IMR-90 (cell line): ENCODE measurements at regions not wholly inside any gene's neighbourhood (a gene's known extent, or its start where the extent isn't known, plus 50 kb on each side); places are given as distances from the start of the nearest gene placed in this dataset.

Experiments
- ATAC-seq: fragments of 200-7000 bp; cut with Tn5 transposase; 2 replicates; pipeline ENCODE4 v1.9.1; 2020; ENCODE audit warnings: low read depth, mild to moderate bottlenecking, moderate library complexity
- BruUV-seq: library from RNA; stranded (reverse); fragments of 400-500 nt; replicated peaks from 2 replicates; lab custom pipeline; 2021; lab: Mats Ljungman, UMichigan
- CTCF ChIA-PET: fragments of 300-600 bp; formaldehyde crosslinking; extraction: SDS; loops from one replicate; lab custom pipeline; 2021; ENCODE audit warnings: antibody characterized with exemption; lab: Yijun Ruan, JAX
- POLR2A ChIA-PET: fragments of 300-600 bp; sonication (Branson Sonifier 250); formaldehyde crosslinking; loops from one replicate; lab custom pipeline; 2022; ENCODE audit warnings: antibody characterized with exemption; ENCODE audit not compliant: unreplicated experiment; lab: Charles Lee
- DNase-seq: peaks from one replicate; pipeline ENCODE4 v3.0.0; 2013
- H2AFZ ChIP-seq: replicated peaks from 2 replicates; pipeline ENCODE3; 2013; ENCODE audit warnings: low read length, mild to moderate bottlenecking; ENCODE audit not compliant: poor library complexity
- H2AK5ac ChIP-seq: 2 replicates; pipeline ENCODE4 v1.6.1; 2013; ENCODE audit warnings: low read depth, low read length, inconsistent platforms
- H2AK9ac ChIP-seq: replicated peaks from 2 replicates; pipeline ENCODE3; 2013; ENCODE audit warnings: mild to moderate bottlenecking, low read depth, low read length, moderate library complexity; ENCODE audit not compliant: poor library complexity
- H2BK120ac ChIP-seq: 2 replicates; pipeline ENCODE4 v1.6.1; 2013; ENCODE audit warnings: low read depth, low read length, inconsistent platforms
- H2BK15ac ChIP-seq: 3 replicates; pipeline ENCODE4 v1.6.1; 2013; ENCODE audit warnings: low read depth, low read length, inconsistent platforms
- H2BK20ac ChIP-seq: 2 replicates; pipeline ENCODE4 v1.6.1; 2013; ENCODE audit warnings: low read depth, mild to moderate bottlenecking, inconsistent platforms, low read length, moderate library complexity
- H2BK5ac ChIP-seq: 2 replicates; pipeline ENCODE4 v1.6.1; 2013; ENCODE audit warnings: mild to moderate bottlenecking, low read depth, low read length, inconsistent platforms; ENCODE audit not compliant: poor library complexity, severe bottlenecking
- H3K14ac ChIP-seq: replicated peaks from 2 replicates; pipeline ENCODE4 v1.6.1; 2013; ENCODE audit warnings: low read depth, low read length, inconsistent platforms
- H3K18ac ChIP-seq: 2 replicates; pipeline ENCODE4 v1.6.1; 2013; ENCODE audit warnings: low read depth, low read length, control low read depth
- H3K23ac ChIP-seq: 2 replicates; pipeline ENCODE4 v1.6.1; 2013; ENCODE audit warnings: low read depth, low read length, inconsistent platforms
- H3K27ac ChIP-seq: 2 replicates; pipeline ENCODE4 v1.5.1; 2013; ENCODE audit warnings: mild to moderate bottlenecking, control low read depth, low read length; ENCODE audit not compliant: insufficient read depth
- H3K27me3 ChIP-seq: 2 replicates; pipeline ENCODE4 v1.6.1; 2013; ENCODE audit warnings: low read length; ENCODE audit not compliant: control insufficient read depth, insufficient read depth
- H3K36me3 ChIP-seq: 2 replicates; pipeline ENCODE4 v1.6.1; 2013; ENCODE audit warnings: low read length, mixed read lengths; ENCODE audit not compliant: control insufficient read depth, insufficient read depth
- H3K4ac ChIP-seq: 2 replicates; pipeline ENCODE4 v1.6.1; 2013; ENCODE audit warnings: low read depth, low read length, inconsistent platforms
- H3K4me1 ChIP-seq: 2 replicates; pipeline ENCODE4 v1.6.1; 2013; ENCODE audit warnings: low read length, mixed read lengths; ENCODE audit not compliant: control insufficient read depth, insufficient read depth
- H3K4me2 ChIP-seq: 2 replicates; pipeline ENCODE4 v1.6.1; 2013; ENCODE audit warnings: low read depth, mild to moderate bottlenecking, control low read depth, low read length, moderate library complexity
- H3K4me3 ChIP-seq: 2 replicates; pipeline ENCODE4 v1.5.1; 2013; ENCODE audit warnings: low read depth, mild to moderate bottlenecking, control low read depth, low read length, moderate library complexity; ENCODE audit not compliant: insufficient read depth
- H3K56ac ChIP-seq: 2 replicates; pipeline ENCODE4 v1.6.1; 2013; ENCODE audit warnings: low read length, inconsistent platforms; ENCODE audit not compliant: insufficient read depth; ENCODE audit errors: extremely low read depth
- H3K79me1 ChIP-seq, 2 experiments: 2 replicates each; pipeline ENCODE4 v1.6.1; 2013; ENCODE audit warnings: low read length in 2 of 2, inconsistent platforms in 1 of 2, low read depth in 1 of 2
- H3K9ac ChIP-seq: 2 replicates; pipeline ENCODE4 v1.6.1; 2013; ENCODE audit warnings: low read depth, low read length, control low read depth
- H3K9me1 ChIP-seq: 2 replicates; pipeline ENCODE4 v1.6.1; 2013; ENCODE audit warnings: low read length, inconsistent platforms; ENCODE audit not compliant: insufficient read depth
- H3K9me3 ChIP-seq: 2 replicates; pipeline ENCODE4 v1.6.1; 2013; ENCODE audit warnings: low read length; ENCODE audit not compliant: control insufficient read depth, insufficient read depth
- H4K20me1 ChIP-seq: 2 replicates; pipeline ENCODE4 v1.6.1; 2013; ENCODE audit warnings: low read length, inconsistent platforms; ENCODE audit not compliant: insufficient read depth
- H4K5ac ChIP-seq: 2 replicates; pipeline ENCODE4 v1.6.1; 2013; ENCODE audit warnings: mild to moderate bottlenecking, low read depth, low read length, control low read depth
- H4K8ac ChIP-seq, 2 experiments: 2 replicates each; pipeline ENCODE4 v1.6.1; 2013; ENCODE audit warnings: low read depth in 2 of 2, low read length in 2 of 2, control low read depth in 1 of 2, inconsistent platforms in 1 of 2
- H4K91ac ChIP-seq: 2 replicates; pipeline ENCODE4 v1.6.1; 2013; ENCODE audit warnings: low read depth, low read length, inconsistent platforms; ENCODE audit not compliant: insufficient read depth
- BHLHE40 ChIP-seq: fragments of 150-350 bp; IDR thresholded peaks from 2 replicates; pipeline ENCODE4 v1.6.1; 2016; ENCODE audit warnings: mild to moderate bottlenecking, low read depth, low read length
- CHD1 ChIP-seq: IDR thresholded peaks from 2 replicates; pipeline ENCODE4 v1.6.1; 2012; ENCODE audit warnings: low read depth, low read length, improper control_type of control experiment
- MAZ ChIP-seq: IDR thresholded peaks from 2 replicates; pipeline ENCODE4 v1.6.1; 2012; ENCODE audit warnings: low read depth, mild to moderate bottlenecking, low read length, improper control_type of control experiment, moderate library complexity, borderline replicate concordance
- POLR2A ChIP-seq: IDR thresholded peaks from 2 replicates; pipeline ENCODE4 v1.6.1; 2012; ENCODE audit warnings: mild to moderate bottlenecking, low read depth, low read length
- WGBS, 2 experiments: methylation state at CpG; one replicate each; pipeline versions ENCODE4 v1.1.5 to v1.1.7; 2013; ENCODE audit warnings: missing lambda C conversion rate in 2 of 2; ENCODE audit not compliant: insufficient read length in 1 of 2; ENCODE audit errors: extremely low coverage in 2 of 2; 5-methylcytosine and 5-hydroxymethylcytosine counted together
- dilution Hi-C: fragments of 300-500 bp; cut with HindIII; formaldehyde crosslinking; loops from one replicate; pipeline ENCODE4 v1.14.3; 2018; ENCODE audit warnings: low sequenced_read_pairs; ENCODE audit not compliant: unreplicated experiment
- in situ Hi-C: fragments of 300-500 bp; cut with MboI; formaldehyde crosslinking; loops from 3 replicates; pipeline ENCODE4 v1.14.3; 2019; ENCODE audit warnings: low sequenced_read_pairs, inconsistent platforms, mixed read lengths
- intact Hi-C: fragments of 100-400 bp; cut with micrococcal nuclease; formaldehyde crosslinking; loops from 2 replicates; pipeline ENCODE4 v1.10.0; 2022
- TF ChIP-seq, protein P1 (sequence below): conservative IDR thresholded peaks from 2 replicates; pipeline ENCODE4 v1.5.1; 2012; ENCODE audit warnings: mild to moderate bottlenecking, low read depth, low read length, improper control_type of control experiment

DNA sequence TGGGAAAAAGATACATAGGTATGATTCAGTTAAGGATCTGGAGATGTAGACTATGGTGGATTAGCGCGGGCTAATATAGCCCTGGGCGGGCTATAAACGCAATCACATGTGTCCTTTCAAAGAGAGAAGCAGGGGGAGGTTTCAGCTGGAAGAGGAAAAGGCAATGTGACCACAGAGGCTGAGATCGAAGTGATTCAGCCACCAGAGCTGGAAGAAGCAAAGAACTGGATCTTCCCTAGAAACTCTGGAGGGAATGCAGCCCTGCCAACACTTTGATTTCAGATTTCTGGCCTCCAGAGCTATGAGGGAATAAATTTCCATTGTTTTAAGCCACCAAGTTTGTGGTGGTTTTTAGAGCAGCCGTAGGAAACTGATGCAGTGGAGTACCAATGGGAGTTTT, 81.5 kb upstream of the NHSL1 start:
- intact Hi-C loops (no loop called here), in situ Hi-C loops (loop anchor here (10.0 kb wide), 1 partner anchor 466 kb away; no protein-coding TSS in a partner anchor), dilution Hi-C loops (no loop called here)
- peaks cover 26 to 31% of the 10 kb centered on the region in 2 experiments; a peak in 3 of 4 replicates for H3K79me1 ChIP-seq
- no peaks in the 10 kb centered on the region for H3K9me3 ChIP-seq
- no peak overlapping the region for H3K4me3 ChIP-seq
- no peak overlapping the region for H2BK15ac ChIP-seq
- H3K9ac ChIP-seq, result no peak overlapping the region
- H4K91ac ChIP-seq, result no peak overlapping the region
- H3K4me1 ChIP-seq, result no peaks in the 10 kb centered on the region
- CTCF ChIA-PET, result no interaction called here
- H3K9me1 ChIP-seq, result peaks cover 3% of the 10 kb centered on the region
- no peak overlapping the region for H3K27ac ChIP-seq
- H3K4me2 ChIP-seq, result no peak overlapping the region
- ATAC-seq (no peak), DNase-seq (no peak)
- POLR2A ChIA-PET, result no interaction called here
- TF ChIP-seq, protein P1, sequence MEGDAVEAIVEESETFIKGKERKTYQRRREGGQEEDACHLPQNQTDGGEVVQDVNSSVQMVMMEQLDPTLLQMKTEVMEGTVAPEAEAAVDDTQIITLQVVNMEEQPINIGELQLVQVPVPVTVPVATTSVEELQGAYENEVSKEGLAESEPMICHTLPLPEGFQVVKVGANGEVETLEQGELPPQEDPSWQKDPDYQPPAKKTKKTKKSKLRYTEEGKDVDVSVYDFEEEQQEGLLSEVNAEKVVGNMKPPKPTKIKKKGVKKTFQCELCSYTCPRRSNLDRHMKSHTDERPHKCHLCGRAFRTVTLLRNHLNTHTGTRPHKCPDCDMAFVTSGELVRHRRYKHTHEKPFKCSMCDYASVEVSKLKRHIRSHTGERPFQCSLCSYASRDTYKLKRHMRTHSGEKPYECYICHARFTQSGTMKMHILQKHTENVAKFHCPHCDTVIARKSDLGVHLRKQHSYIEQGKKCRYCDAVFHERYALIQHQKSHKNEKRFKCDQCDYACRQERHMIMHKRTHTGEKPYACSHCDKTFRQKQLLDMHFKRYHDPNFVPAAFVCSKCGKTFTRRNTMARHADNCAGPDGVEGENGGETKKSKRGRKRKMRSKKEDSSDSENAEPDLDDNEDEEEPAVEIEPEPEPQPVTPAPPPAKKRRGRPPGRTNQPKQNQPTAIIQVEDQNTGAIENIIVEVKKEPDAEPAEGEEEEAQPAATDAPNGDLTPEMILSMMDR, result no peak
- TF ChIP-seq CHD1 (no peak), POLR2A (no peak), MAZ (no peak), BHLHE40 (no peak)
- no peak overlapping the region for H3K4ac ChIP-seq
- H2BK120ac ChIP-seq, result no peak overlapping the region
- BruUV-seq, result no TSS peak
- WGBS, 2 experiments, result 98% methylated on average over 5 of the region's 6 CpGs; no CpG with 5 or more reads in 1 of the 2 experiments
- H2AFZ ChIP-seq, result no peak overlapping the region
- H3K18ac ChIP-seq, result no peak overlapping the region
- H3K36me3 ChIP-seq, result no peaks in the 10 kb centered on the region
- H2AK9ac ChIP-seq, result no peak overlapping the region
- H3K14ac ChIP-seq, result no peak overlapping the region
- H3K23ac ChIP-seq, result no peak overlapping the region
- H4K8ac ChIP-seq, result no peak overlapping the region
- H2BK5ac ChIP-seq, result no peak overlapping the region
- H2AK5ac ChIP-seq, result no peak overlapping the region
- H4K5ac ChIP-seq, result no peak overlapping the region
- no peak overlapping the region for H2BK20ac ChIP-seq
- no peaks in the 10 kb centered on the region for H3K27me3 ChIP-seq
- no peaks in the 10 kb centered on the region for H4K20me1 ChIP-seq
- H3K56ac ChIP-seq, result no peak overlapping the region
